Esophagus muscularis mucosa (tissue), 3 donors: ENCODE measurements at regions not wholly inside any gene's neighbourhood (a gene's known extent, or its start where the extent isn't known, plus 50 kb on each side); places are given as distances from the start of the nearest gene placed in this dataset.

ENCODE experiments used
- POLR2A ChIP-seq: fragments of 450-650 bp; IDR thresholded peaks from one replicate; pipeline ENCODE4 v1.6.1; 2017; ENCODE audit warnings: antibody characterized with exemption, moderate library complexity, mild to moderate bottlenecking, low read depth
- POLR2AphosphoS5 ChIP-seq, 2 donors: sonication (generic); formaldehyde crosslinking; IDR thresholded peaks; one replicate each; pipeline ENCODE4 v1.6.1; 2017; ENCODE audit warnings: antibody characterized with exemption in 2 of 2
- TF ChIP-seq, protein P1 (sequence below), 3 experiments: fragments of 200-600 bp in 2 of 3; fragments of 450-650 bp in 1 of 3; sonication (generic) in 2 of 3; IDR thresholded peaks; one replicate each; pipeline ENCODE4 v1.5.1; 2017 to 2019; ENCODE audit warnings: antibody characterized with exemption in 3 of 3, mild to moderate bottlenecking in 2 of 3, moderate library complexity in 1 of 3

GRCh38 chr9:19624519-19624918 is 164.3 kb downstream of the SLC24A2 start:
- TF ChIP-seq, protein P1, sequence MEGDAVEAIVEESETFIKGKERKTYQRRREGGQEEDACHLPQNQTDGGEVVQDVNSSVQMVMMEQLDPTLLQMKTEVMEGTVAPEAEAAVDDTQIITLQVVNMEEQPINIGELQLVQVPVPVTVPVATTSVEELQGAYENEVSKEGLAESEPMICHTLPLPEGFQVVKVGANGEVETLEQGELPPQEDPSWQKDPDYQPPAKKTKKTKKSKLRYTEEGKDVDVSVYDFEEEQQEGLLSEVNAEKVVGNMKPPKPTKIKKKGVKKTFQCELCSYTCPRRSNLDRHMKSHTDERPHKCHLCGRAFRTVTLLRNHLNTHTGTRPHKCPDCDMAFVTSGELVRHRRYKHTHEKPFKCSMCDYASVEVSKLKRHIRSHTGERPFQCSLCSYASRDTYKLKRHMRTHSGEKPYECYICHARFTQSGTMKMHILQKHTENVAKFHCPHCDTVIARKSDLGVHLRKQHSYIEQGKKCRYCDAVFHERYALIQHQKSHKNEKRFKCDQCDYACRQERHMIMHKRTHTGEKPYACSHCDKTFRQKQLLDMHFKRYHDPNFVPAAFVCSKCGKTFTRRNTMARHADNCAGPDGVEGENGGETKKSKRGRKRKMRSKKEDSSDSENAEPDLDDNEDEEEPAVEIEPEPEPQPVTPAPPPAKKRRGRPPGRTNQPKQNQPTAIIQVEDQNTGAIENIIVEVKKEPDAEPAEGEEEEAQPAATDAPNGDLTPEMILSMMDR (IDR thresholded peaks at IDR 0.05) = no peak
- TF ChIP-seq POLR2AphosphoS5 (IDR thresholded peaks at IDR 0.05) (no peak), POLR2A (no peak)
